Activated T-cell treated with anti-CD3 and anti-CD28 coated beads, Interleukin-2, amount 50 U/mL, for 4 hours (primary cell): ENCODE measurements at regions not wholly inside any gene's neighbourhood (a gene's known extent, or its start where the extent isn't known, plus 50 kb on each side); places are given as distances from the start of the nearest gene placed in this dataset.
A peak's percentile ranks its signal among the peaks of the same experiment; 100 is the strongest.

Source experiments
- ATAC-seq, 2 donors: fragments of 200-7000 bp; cut with Tn5 transposase; one replicate each; pipeline ENCODE4 v1.10.0; 2021
- DNase-seq: peaks from one replicate; pipeline ENCODE4 v3.0.0-alpha.2; 2020
- H3K27me3 Mint-ChIP-seq: one replicate; pipeline ENCODE4 v1.8.0; 2021; ENCODE audit warnings: low read depth, mixed read lengths
- H3K36me3 Mint-ChIP-seq: one replicate; pipeline ENCODE4 v1.8.0; 2022; ENCODE audit warnings: mixed read lengths; ENCODE audit not compliant: insufficient read depth
- H3K4me1 Mint-ChIP-seq: one replicate; pipeline ENCODE4 v1.8.0; 2021; ENCODE audit warnings: low read depth, mixed read lengths
- H3K4me3 Mint-ChIP-seq: one replicate; pipeline ENCODE4 v1.8.0; 2021; ENCODE audit warnings: mild to moderate bottlenecking, moderate library complexity, mixed read lengths
- H3K9me3 Mint-ChIP-seq: one replicate; pipeline ENCODE4 v1.8.0; 2021; ENCODE audit warnings: mixed read lengths

- Mint-ChIP-seq H3K9me3 (no peaks in the 10 kb centered on the region), H3K27me3 (no peaks in the 10 kb centered on the region), H3K4me1 (peaks cover 15% of the 10 kb centered on the region), H3K4me3 (no peak overlapping the region), H3K36me3 (no peaks in the 10 kb centered on the region)
- ATAC-seq (no peak), DNase-seq (no peak)
Measured at GRCh38 chr12:107435520-107435919, 250.1 kb upstream of the PWP1 start.

GRCh38 chr12:107436376-107436775 is 249.2 kb upstream of the PWP1 start:
- Mint-ChIP-seq H3K36me3 (no peaks in the 10 kb centered on the region), H3K4me1 (peaks cover 17% of the 10 kb centered on the region), H3K4me3 (no peak overlapping the region), H3K9me3 (no peaks in the 10 kb centered on the region), H3K27me3 (no peaks in the 10 kb centered on the region)
- DNase-seq (no peak), ATAC-seq (no peak)

- no peaks in the 10 kb centered on the region for H3K9me3 Mint-ChIP-seq
- H3K4me3 Mint-ChIP-seq, result no peak overlapping the region
- H3K27me3 Mint-ChIP-seq, result no peaks in the 10 kb centered on the region
- no peaks in the 10 kb centered on the region for H3K36me3 Mint-ChIP-seq
- peaks cover 14% of the 10 kb centered on the region for H3K4me1 Mint-ChIP-seq
- no peak for ATAC-seq
- DNase-seq, result no peak
Measured at GRCh38 chr12:107436836-107437235, 248.8 kb upstream of the PWP1 start.

GRCh38 chr12:107437954-107438353 is 247.6 kb upstream of the PWP1 start:
- DNase-seq (no peak), ATAC-seq (no peak)
- H3K9me3 Mint-ChIP-seq, result no peaks in the 10 kb centered on the region
- H3K27me3 Mint-ChIP-seq, result no peaks in the 10 kb centered on the region
- no peaks in the 10 kb centered on the region for H3K36me3 Mint-ChIP-seq
- no peak overlapping the region for H3K4me3 Mint-ChIP-seq
- H3K4me1 Mint-ChIP-seq, result peaks cover 17% of the 10 kb centered on the region

- Mint-ChIP-seq H3K4me1 (peaks cover 22% of the 10 kb centered on the region), H3K9me3 (no peaks in the 10 kb centered on the region), H3K27me3 (no peaks in the 10 kb centered on the region), H3K36me3 (no peaks in the 10 kb centered on the region), H3K4me3 (no peak overlapping the region)
- no peak for ATAC-seq
- no peak for DNase-seq
Measured at GRCh38 chr12:107439026-107439738, 246.4 kb upstream of the PWP1 start.

- DNase-seq (no peak), ATAC-seq (no peak)
- Mint-ChIP-seq H3K27me3 (no peaks in the 10 kb centered on the region), H3K4me1 (peaks cover 27% of the 10 kb centered on the region), H3K4me3 (no peak overlapping the region), H3K9me3 (no peaks in the 10 kb centered on the region), H3K36me3 (peaks cover 2% of the 10 kb centered on the region)
Measured at GRCh38 chr12:107440606-107441005, 245.0 kb upstream of the PWP1 start.

GRCh38 chr12:107441665-107442300 is 243.8 kb upstream of the PWP1 start:
- H3K27me3 Mint-ChIP-seq, result no peaks in the 10 kb centered on the region
- ATAC-seq (peak in 1 of 2 donors; percentile 50), DNase-seq (no peak)
- H3K4me3 Mint-ChIP-seq, result peak overlapping the region; percentile 65
- no peaks in the 10 kb centered on the region for H3K9me3 Mint-ChIP-seq
- peaks cover 27% of the 10 kb centered on the region for H3K4me1 Mint-ChIP-seq
- H3K36me3 Mint-ChIP-seq, result peaks cover 2% of the 10 kb centered on the region

GRCh38 chr12:107442326-107442987 is 243.1 kb upstream of the PWP1 start:
- Mint-ChIP-seq H3K9me3 (no peaks in the 10 kb centered on the region), H3K4me3 (peak overlapping the region; percentile 65), H3K27me3 (no peaks in the 10 kb centered on the region), H3K36me3 (peaks cover 2% of the 10 kb centered on the region), H3K4me1 (peaks cover 27% of the 10 kb centered on the region)
- no peak for DNase-seq
- no peak for ATAC-seq

GRCh38 chr12:107443320-107444090 is 242.1 kb upstream of the PWP1 start:
- Mint-ChIP-seq H3K9me3 (no peaks in the 10 kb centered on the region), H3K36me3 (peaks cover 6% of the 10 kb centered on the region), H3K4me3 (no peak overlapping the region), H3K4me1 (peaks cover 27% of the 10 kb centered on the region), H3K27me3 (no peaks in the 10 kb centered on the region)
- ATAC-seq, result no peak
- DNase-seq, result no peak

- H3K9me3 Mint-ChIP-seq, result no peaks in the 10 kb centered on the region
- H3K4me3 Mint-ChIP-seq, result no peak overlapping the region
- no peaks in the 10 kb centered on the region for H3K27me3 Mint-ChIP-seq
- peaks cover 6% of the 10 kb centered on the region for H3K36me3 Mint-ChIP-seq
- H3K4me1 Mint-ChIP-seq, result peaks cover 23% of the 10 kb centered on the region
- no peak for DNase-seq
- no peak for ATAC-seq
Measured at GRCh38 chr12:107444771-107445170, 240.8 kb upstream of the PWP1 start.

- Mint-ChIP-seq H3K4me1 (peaks cover 14% of the 10 kb centered on the region), H3K27me3 (no peaks in the 10 kb centered on the region), H3K4me3 (no peak overlapping the region), H3K9me3 (no peaks in the 10 kb centered on the region), H3K36me3 (peaks cover 6% of the 10 kb centered on the region)
- DNase-seq (no peak), ATAC-seq (no peak)
Measured at GRCh38 chr12:107446476-107446875, 239.1 kb upstream of the PWP1 start.

- no peak for ATAC-seq
- no peak for DNase-seq
- peaks cover 6% of the 10 kb centered on the region for H3K36me3 Mint-ChIP-seq
- no peaks in the 10 kb centered on the region for H3K27me3 Mint-ChIP-seq
- H3K9me3 Mint-ChIP-seq, result peaks cover 3% of the 10 kb centered on the region
- H3K4me3 Mint-ChIP-seq, result no peak overlapping the region
- H3K4me1 Mint-ChIP-seq, result peaks cover 11% of the 10 kb centered on the region
Measured at GRCh38 chr12:107447336-107447735, 238.3 kb upstream of the PWP1 start.

GRCh38 chr12:107448198-107448597 is 237.4 kb upstream of the PWP1 start:
- no peak for DNase-seq
- no peaks in the 10 kb centered on the region for H3K27me3 Mint-ChIP-seq

GRCh38 chr12:107449891-107450290 is 235.7 kb upstream of the PWP1 start:
- H3K4me1 Mint-ChIP-seq, result peaks cover 2% of the 10 kb centered on the region
- no peak overlapping the region for H3K4me3 Mint-ChIP-seq
- H3K9me3 Mint-ChIP-seq, result peaks cover 8% of the 10 kb centered on the region
- H3K36me3 Mint-ChIP-seq, result peaks cover 6% of the 10 kb centered on the region
- ATAC-seq (no peak), DNase-seq (no peak)
- H3K27me3 Mint-ChIP-seq, result no peaks in the 10 kb centered on the region

More at GRCh38 chr12:107448198-107448597, 237.4 kb upstream of the PWP1 start:
- Mint-ChIP-seq H3K4me3 (no peak overlapping the region), H3K36me3 (peaks cover 6% of the 10 kb centered on the region), H3K9me3 (peaks cover 8% of the 10 kb centered on the region), H3K4me1 (peaks cover 10% of the 10 kb centered on the region)
- ATAC-seq, result no peak
